T47D (cell line): ENCODE measurements at regions not wholly inside any gene's neighbourhood (a gene's known extent, or its start where the extent isn't known, plus 50 kb on each side); places are given as distances from the start of the nearest gene placed in this dataset.

Source experiments
- DNase-seq, 2 experiments: peaks; one replicate each; pipeline versions ENCODE4 v3.0.0 to v3.0.0-alpha.2; 2011 to 2012; ENCODE audit warnings: low read depth in 1 of 2, low spot score in 1 of 2
- JUND ChIP-seq: IDR thresholded peaks from 2 replicates; pipeline ENCODE4 v1.6.1; 2012; ENCODE audit warnings: low read depth
- in situ Hi-C: cut with HindIII; loops from 2 replicates; pipeline ENCODE4 v1.10.0; 2016; ENCODE audit warnings: low sequenced_read_pairs, low pct_unique_long_range_greater_than_20kb

DNA sequence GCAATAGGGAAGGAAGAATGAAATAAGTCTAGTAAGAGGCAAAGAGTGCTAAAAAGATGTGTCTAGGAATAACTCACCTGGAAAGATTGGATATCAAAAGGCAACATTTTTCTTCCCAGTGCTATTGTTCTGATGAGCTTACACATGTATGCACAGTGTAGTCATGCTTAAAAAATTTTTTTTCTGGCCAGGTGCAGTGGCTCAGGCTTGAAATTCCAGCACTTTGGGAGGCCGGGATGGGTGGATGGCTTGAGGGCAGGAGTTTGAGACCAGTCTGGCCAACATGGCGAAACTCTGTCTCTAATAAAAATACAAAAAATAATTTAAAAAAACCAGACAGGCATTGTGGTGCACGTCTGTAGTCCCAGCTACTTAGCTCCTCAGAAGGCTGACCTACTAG, 795.8 kb upstream of the IGFBP7 start:
- no peak for TF ChIP-seq JUND
- in situ Hi-C loops = no loop called here
- DNase-seq = no peak

- TF ChIP-seq JUND = no peak
- in situ Hi-C loops = no loop called here
- no peak for DNase-seq
Observed at GRCh38 chr4:57877047-57877458, 766.9 kb upstream of the IGFBP7 start.

GRCh38 chr4:57875829-57876392, 765.7 kb upstream of the IGFBP7 start:
- in situ Hi-C loops = no loop called here
- TF ChIP-seq JUND = no peak
- DNase-seq = no peak

DNA sequence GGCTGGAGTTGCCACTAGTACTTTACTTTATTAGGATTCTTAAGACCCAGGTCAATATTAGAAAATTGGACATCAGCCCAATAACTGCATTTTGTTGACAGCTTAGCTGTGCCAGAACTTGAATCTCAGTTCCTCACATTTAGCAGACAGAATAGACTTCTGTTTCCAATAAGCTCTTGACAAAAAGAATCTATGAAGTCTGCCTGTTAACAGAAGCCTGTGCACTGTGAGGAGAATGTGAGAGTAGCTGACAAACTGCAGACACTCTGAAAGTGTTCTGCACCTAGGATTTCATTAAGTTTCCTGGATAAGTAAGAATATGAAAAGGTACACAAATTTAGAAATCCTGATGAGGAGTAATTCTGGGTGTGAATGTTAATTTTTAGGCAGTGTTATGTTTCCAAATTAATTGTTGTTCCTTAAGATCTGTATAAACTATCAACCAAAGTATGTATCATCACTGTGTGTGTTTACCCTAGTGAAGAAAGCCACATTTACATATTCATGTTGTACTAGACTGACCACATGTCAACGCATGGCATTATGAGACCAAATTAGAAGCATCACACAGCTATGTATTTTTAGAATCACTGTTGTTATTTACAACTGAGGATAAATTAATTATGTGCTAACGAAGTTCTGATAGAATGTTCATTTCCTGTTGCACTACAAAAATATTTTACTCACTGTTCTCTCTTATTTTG, 756.4 kb upstream of the IGFBP7 start:
- TF ChIP-seq JUND = no peak
- in situ Hi-C loops = no loop called here

GRCh38 chr4:57865264-57865663, 755.1 kb upstream of the IGFBP7 start:
- in situ Hi-C loops = no loop called here
- no peak for TF ChIP-seq JUND
- no peak for DNase-seq

More for the DNA sequence above, 756.4 kb upstream of the IGFBP7 start:
- DNase-seq = no peak

GRCh38 chr4:57854748-57855147, 744.6 kb upstream of the IGFBP7 start:
- in situ Hi-C loops = no loop called here

GRCh38 chr4:57850141-57850540, 740.0 kb upstream of the IGFBP7 start:
- DNase-seq = no peak
- in situ Hi-C loops = no loop called here
- TF ChIP-seq JUND = no peak

More at GRCh38 chr4:57854748-57855147, 744.6 kb upstream of the IGFBP7 start:
- DNase-seq = no peak
- TF ChIP-seq JUND = no peak

GRCh38 chr4:57832083-57832482, 721.9 kb upstream of the IGFBP7 start:
- no peak for DNase-seq
- TF ChIP-seq JUND = no peak
- in situ Hi-C loops = no loop called here

GRCh38 chr4:57789666-57790065, 679.5 kb upstream of the IGFBP7 start:
- in situ Hi-C loops = no loop called here
- TF ChIP-seq JUND = no peak
- DNase-seq = no peak

GRCh38 chr4:57777876-57778275, 667.7 kb upstream of the IGFBP7 start:
- no peak for TF ChIP-seq JUND
- in situ Hi-C loops = no loop called here

DNA sequence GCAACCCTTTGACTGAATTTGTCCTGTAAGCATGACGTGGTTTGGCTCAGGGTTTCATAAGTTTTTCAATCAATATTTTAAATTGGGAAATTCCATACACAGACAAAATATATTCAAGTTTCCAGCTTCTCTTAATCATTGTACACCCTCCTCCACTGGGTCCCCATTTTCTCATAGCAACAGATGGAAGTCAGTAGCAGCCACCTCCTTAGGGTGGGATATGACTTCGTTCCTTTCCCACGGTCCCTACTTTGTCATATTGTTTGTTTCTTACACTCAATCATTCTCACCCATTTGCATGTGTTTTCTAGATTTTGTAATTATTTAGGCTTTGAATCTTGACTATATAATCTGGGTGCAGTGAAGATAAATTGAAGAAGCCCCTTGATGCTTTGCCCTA, 664.5 kb upstream of the IGFBP7 start:
- in situ Hi-C loops = no loop called here
- no peak for DNase-seq
- TF ChIP-seq JUND = no peak

More at GRCh38 chr4:57777876-57778275, 667.7 kb upstream of the IGFBP7 start:
- peak in 1 of 2 experiments; percentile 85 for DNase-seq

DNA sequence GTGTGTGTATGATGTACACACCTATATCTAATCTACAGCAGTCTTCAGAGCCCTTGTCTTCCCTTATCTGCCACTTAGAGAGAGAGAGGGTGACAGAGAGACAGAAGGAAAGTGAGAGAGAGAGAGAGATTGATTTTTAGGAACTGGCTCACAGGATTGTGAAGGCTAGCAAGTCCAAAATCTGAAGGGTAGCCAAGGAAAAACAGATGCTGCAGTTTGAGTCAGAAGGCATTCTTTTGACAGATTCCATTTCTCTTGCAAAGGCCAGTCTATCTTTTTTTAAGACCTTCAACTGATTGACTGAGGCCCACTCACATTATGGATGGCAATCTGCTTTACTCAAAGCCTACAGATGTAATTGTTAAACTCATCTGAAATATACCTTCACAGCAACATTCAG, 664.0 kb upstream of the IGFBP7 start:
- no peak for TF ChIP-seq JUND
- DNase-seq = no peak
- in situ Hi-C loops = no loop called here

DNA sequence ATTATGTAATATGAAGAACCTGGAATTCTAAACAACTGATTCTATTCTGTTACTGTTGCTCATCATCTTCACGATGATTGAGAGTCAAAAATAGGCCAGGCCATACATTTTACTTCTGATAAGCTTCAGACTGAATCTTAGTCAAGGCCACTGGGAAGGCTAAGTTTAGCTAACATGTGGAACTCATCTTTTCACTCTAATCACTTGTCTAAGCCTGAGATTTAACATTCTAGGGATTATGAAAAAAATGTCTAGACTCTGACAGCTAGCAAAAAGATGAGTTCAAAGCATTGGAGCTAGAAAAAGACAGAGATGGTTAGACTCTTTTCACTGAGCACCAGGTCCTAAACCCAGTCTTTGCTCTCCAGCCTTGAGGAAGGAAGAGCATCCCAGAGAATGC, 656.2 kb upstream of the IGFBP7 start:
- in situ Hi-C loops = no loop called here
- DNase-seq = no peak
- TF ChIP-seq JUND = no peak

GRCh38 chr4:57764856-57765255, 654.7 kb upstream of the IGFBP7 start:
- no peak for TF ChIP-seq JUND
- in situ Hi-C loops = no loop called here

More at GRCh38 chr4:57764856-57765255, 654.7 kb upstream of the IGFBP7 start:
- no peak for DNase-seq
